ENCODE measurements at regions not wholly inside any gene's neighbourhood (a gene's known extent, or its start where the extent isn't known, plus 50 kb on each side); places are given as distances from the start of the nearest gene placed in this dataset.
A peak's percentile ranks its signal among the peaks of the same experiment; 100 is the strongest.
"Not testable (repeated sequence)": the region's sequence is repeated elsewhere in the genome, so short reads cannot be mapped to it uniquely, and the experiment has no call there.

DNA sequence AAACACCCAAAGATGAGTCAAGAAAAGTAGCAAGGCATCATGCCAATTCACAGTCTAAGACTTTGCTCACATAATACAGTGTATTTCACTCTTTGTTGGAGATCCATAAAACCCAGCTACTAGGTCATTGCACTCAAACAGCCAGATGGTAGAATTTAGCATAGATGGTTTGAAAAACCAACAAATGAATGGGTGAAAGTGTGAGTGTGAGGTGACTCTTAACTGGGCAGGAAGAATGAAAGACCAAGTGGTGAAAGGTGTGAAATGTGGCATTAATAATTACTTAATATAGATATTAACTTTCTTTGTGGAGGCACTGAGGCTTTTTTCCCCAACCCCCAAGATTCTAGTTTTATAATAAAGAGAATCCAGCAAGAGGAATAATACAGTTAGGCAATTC lies 159.5 kb downstream of the SQOR start:
- ATAC-seq = no peak
- no peaks in the 10 kb centered on the region for H3K4me1 Mint-ChIP-seq (ENCODE audit: low read depth in 2 of 2)
- no peak overlapping the region for H3K27ac Mint-ChIP-seq
- H3K36me3 Mint-ChIP-seq = no peaks in the 10 kb centered on the region
- H3K27me3 Mint-ChIP-seq = peaks cover 18 to 52% of the 10 kb centered on the region in 2 donors
- H3K9me3 Mint-ChIP-seq = no peaks in the 10 kb centered on the region
- DNase-seq (ENCODE audit: low spot score) = no peak
- no peak overlapping the region for H3K4me3 Mint-ChIP-seq

DNA sequence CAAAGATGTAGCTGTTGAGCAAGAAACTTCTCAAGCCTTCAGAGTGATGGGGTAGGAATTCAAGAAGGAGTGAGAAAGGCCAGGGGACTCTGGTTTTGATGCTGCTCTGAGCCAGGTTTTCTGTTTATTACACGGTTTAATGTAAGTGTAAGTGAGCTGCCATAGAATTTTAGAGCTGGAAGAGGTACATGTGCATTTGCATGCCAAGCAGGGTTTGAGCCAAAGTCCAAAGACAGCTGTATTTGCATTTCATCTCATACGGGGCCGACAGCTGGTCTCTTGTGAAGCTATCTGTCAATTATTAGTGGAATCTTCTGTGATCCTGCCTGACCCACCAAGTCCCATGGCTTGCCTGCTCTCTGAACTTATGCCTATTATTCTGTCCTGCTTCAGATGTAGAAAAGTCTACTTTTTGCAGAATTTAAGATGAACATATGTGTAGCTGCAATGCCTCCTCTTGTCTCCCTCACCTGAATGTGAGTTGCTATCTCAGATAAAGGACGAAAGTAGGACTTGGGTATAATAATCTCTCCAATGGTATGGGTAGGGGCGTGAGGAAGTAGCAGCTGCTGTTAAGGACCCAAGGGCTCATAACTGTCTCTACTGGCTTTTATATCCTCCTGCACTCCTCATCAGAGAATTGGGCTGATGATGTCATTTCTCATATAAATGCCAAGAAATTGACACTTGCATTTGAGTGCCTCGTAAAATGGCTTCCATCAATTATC lies 160.0 kb downstream of the SQOR start:
- DNase-seq (ENCODE audit: low spot score) (no peak), ATAC-seq (no peak)
- Mint-ChIP-seq H3K36me3 (no peaks in the 10 kb centered on the region), H3K4me3 (no peak overlapping the region), H3K27me3 (peaks cover 18 to 51% of the 10 kb centered on the region in 2 donors), H3K4me1 (ENCODE audit: low read depth in 2 of 2) (no peaks in the 10 kb centered on the region), H3K9me3 (no peaks in the 10 kb centered on the region), H3K27ac (no peak overlapping the region)

DNA sequence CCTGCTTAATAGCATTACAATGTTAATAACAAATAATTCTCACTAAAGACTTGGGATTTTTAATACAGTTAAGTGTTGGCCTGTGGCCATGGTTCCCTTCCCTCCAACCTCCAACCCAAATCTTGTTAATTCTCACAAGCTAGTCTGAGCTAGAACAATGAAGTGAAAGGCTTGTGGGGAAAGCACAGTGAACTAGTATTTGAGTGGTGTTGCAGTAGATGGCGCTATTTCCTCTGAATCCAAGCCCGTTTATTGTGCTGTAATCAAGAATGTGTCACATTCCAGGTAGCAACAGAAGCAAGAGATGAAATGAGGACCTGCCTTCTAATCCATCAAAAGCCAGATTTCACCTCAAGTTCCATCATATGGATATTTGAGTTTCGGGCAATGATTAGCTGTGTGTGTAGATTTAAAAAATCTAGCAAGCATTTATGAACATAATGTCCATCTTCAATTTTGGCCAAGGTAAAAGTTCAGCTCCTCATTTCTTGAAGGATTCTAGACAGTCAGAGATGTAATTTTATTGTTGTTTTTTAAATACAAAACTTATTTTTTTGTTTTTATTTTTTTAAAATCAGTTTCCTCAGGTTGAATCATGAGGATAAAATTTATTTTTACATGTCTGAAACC lies 160.7 kb downstream of the SQOR start:
- no peak overlapping the region for H3K27ac Mint-ChIP-seq
- ATAC-seq = no peak
- peaks cover 18 to 48% of the 10 kb centered on the region in 2 donors for H3K27me3 Mint-ChIP-seq
- no peak overlapping the region for H3K4me3 Mint-ChIP-seq
- H3K9me3 Mint-ChIP-seq = no peaks in the 10 kb centered on the region
- no peak for DNase-seq (ENCODE audit: low spot score)
- no peaks in the 10 kb centered on the region for H3K36me3 Mint-ChIP-seq
- no peaks in the 10 kb centered on the region for H3K4me1 Mint-ChIP-seq (ENCODE audit: low read depth in 2 of 2)

DNA sequence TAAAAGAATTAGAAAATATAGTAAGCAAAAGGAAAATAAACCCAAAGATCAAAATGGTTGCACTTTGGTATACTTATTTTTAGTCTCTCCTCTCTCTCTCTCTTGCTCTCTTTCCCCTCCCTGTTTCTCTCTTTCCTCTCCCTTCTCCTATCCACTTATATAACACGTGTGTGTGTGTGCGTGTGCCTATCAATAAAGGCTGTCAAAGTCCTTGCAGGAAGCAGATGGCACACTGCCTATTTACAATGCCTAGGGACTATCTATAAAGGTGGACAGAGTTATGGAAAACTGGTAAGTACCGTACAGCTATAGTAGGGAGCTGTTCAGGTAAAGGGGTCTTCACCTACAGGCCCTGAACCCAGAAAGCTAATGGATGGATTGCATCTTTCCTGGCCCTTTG lies 161.6 kb downstream of the SQOR start:
- no peaks in the 10 kb centered on the region for H3K4me1 Mint-ChIP-seq (ENCODE audit: low read depth in 2 of 2)
- H3K27ac Mint-ChIP-seq = no peak overlapping the region
- H3K4me3 Mint-ChIP-seq = no peak overlapping the region
- ATAC-seq (no peak), DNase-seq (ENCODE audit: low spot score) (no peak)
- no peaks in the 10 kb centered on the region for H3K36me3 Mint-ChIP-seq
- H3K27me3 Mint-ChIP-seq = peaks cover 18 to 46% of the 10 kb centered on the region in 2 donors
- no peaks in the 10 kb centered on the region for H3K9me3 Mint-ChIP-seq

DNA sequence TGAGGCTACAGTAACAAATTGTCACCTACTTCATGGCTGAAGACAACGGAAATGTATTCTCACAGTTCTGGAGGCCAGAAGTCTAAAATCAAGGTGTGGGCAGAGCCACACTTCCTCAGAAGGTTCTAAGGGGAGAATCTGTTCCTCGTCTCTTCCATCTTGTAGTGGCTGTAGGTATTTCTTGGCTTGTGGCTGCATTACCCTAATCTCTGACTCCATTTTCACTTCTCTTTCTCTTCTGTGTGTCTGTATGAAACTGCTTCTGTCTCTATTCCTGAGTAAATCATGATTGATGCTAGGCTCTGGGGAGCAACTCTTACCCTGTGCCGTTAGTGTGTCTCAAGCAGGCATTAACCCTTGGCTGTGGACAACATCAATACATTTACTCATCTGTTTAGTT lies 164.7 kb downstream of the SQOR start:
- H3K36me3 Mint-ChIP-seq = no peaks in the 10 kb centered on the region
- no peak overlapping the region for H3K4me3 Mint-ChIP-seq
- no peaks in the 10 kb centered on the region for H3K4me1 Mint-ChIP-seq (ENCODE audit: low read depth in 2 of 2)
- DNase-seq (ENCODE audit: low spot score) (no peak), ATAC-seq (no peak)
- H3K27ac Mint-ChIP-seq = no peak overlapping the region
- no peaks in the 10 kb centered on the region for H3K9me3 Mint-ChIP-seq
- peaks cover 11 to 23% of the 10 kb centered on the region in 2 donors for H3K27me3 Mint-ChIP-seq

DNA sequence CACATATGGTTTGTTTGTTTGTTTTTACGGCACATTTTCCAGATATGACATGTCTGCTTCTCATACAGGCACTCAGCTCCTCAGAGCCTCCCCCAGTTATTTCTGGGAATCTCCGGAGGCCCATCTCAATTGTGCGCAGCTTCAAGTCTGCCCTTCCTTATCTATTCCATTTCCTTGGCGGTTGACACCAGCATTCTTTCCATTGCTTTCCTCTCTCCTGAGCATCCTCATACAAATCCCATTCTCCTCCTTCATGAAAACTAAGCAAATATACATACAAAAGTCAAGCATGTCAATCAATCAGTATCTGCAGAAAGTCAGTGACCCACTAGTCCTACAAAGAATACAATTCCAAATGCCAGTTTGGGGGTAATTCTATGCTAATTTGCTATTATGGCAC lies 166.7 kb downstream of the SQOR start:
- Mint-ChIP-seq H3K4me3 (no peak overlapping the region), H3K27ac (no peak overlapping the region), H3K9me3 (no peaks in the 10 kb centered on the region), H3K27me3 (peaks cover 12 to 14% of the 10 kb centered on the region in 2 donors), H3K36me3 (no peaks in the 10 kb centered on the region), H3K4me1 (ENCODE audit: low read depth in 2 of 2) (no peaks in the 10 kb centered on the region)
- no peak for DNase-seq (ENCODE audit: low spot score)
- ATAC-seq = no peak

DNA sequence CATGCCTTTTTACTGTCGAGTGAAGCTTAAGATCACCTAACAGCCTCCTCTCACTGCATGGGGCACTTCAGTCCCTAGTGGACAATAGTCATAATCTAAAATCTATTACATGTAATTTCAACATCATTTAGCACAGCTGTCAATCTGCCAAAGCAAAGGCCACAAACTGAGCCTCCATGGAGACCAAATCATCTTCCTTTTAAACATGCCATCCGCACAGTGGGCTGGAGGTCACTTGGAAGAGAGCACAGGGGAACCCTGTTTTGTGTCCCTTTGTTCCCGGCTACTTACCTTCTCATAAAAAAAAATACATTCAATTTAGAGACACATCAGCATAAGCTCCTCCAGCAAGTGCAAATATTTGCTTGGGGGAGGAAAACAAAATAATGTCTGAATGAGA lies 167.3 kb downstream of the SQOR start:
- H3K9me3 Mint-ChIP-seq = no peaks in the 10 kb centered on the region
- no peaks in the 10 kb centered on the region for H3K36me3 Mint-ChIP-seq
- H3K27ac Mint-ChIP-seq = no peak overlapping the region
- H3K4me1 Mint-ChIP-seq (ENCODE audit: low read depth in 2 of 2) = no peaks in the 10 kb centered on the region
- ATAC-seq (no peak), DNase-seq (ENCODE audit: low spot score) (no peak)
- H3K4me3 Mint-ChIP-seq = no peak overlapping the region
- H3K27me3 Mint-ChIP-seq = peaks cover 12% of the 10 kb centered on the region in 2 donors

DNA sequence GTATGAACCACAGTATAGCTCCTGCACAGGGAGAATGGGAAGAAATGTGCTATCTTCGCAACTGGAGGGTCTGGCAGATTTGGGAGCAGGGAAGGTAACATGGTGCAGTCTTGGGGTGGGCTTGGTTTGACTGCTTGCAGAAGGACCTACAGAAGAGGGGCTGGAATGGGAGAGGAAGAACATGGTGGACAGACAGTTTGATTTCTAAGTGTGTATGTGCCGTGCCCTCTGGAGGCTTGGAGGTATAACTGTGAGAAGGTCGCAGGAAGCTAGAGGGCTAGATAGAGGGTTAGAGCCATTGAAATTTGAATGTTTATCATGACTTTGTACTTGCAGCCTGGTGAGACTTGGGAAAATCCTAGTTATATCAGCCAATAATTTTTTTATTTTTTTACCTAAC lies 169.2 kb downstream of the SQOR start:
- H3K27ac Mint-ChIP-seq = no peak overlapping the region
- H3K4me3 Mint-ChIP-seq = no peak overlapping the region
- peaks cover 12% of the 10 kb centered on the region in 2 donors for H3K27me3 Mint-ChIP-seq
- no peaks in the 10 kb centered on the region for H3K36me3 Mint-ChIP-seq
- H3K4me1 Mint-ChIP-seq (ENCODE audit: low read depth in 2 of 2) = no peaks in the 10 kb centered on the region
- no peaks in the 10 kb centered on the region for H3K9me3 Mint-ChIP-seq
- DNase-seq (ENCODE audit: low spot score) (no peak), ATAC-seq (peak in 1 of 2 donors; percentile 11)

DNA sequence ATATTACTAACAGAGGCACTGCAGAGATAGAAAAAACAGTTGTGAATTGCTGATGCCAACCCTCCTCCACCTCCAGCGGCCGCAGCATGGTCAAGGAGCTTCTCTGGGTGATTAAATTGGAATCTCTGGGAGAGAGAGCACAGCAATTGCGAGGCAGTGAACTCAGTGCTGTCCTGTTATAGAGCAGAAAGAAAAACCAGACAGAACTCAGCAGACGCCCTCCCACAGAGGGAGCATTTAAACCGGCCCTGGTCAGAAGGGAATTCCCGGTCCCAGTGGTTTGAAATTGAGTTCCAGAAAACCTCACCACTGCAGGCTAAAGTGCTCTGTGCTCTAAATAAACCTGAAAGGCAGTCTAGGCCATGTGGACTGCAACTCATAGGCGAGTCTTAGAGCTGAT lies 175.4 kb downstream of the SQOR start:
- H3K27me3 Mint-ChIP-seq = peaks cover 9 to 14% of the 10 kb centered on the region in 2 donors
- no peak for ATAC-seq
- H3K27ac Mint-ChIP-seq = no peak overlapping the region
- no peaks in the 10 kb centered on the region for H3K4me1 Mint-ChIP-seq (ENCODE audit: low read depth in 2 of 2)
- H3K4me3 Mint-ChIP-seq = no peak overlapping the region
- H3K36me3 Mint-ChIP-seq = peaks cover under 1% of the 10 kb centered on the region
- H3K9me3 Mint-ChIP-seq = peaks cover 4% of the 10 kb centered on the region
- no peak for DNase-seq (ENCODE audit: low spot score)

DNA sequence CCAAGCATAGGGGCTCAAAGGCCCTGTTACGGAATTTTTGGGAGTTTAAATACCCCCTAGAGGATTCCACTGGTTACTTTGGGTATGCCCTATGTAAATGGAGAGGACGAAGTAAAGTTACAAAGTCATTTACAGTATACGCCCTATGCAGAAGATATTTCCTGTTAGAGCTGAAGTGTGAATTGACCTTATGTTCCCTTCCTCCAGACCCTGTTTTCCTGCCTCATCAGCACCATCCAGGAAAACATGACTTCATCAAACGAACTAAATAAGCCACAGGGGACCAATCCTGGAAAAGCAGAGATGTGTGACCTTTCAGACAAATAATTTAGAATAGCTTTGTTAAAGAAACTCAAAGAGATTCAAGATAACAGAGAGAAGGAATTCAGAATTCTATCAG lies 177.4 kb downstream of the SQOR start:
- no peak overlapping the region for H3K27ac Mint-ChIP-seq
- H3K4me1 Mint-ChIP-seq (ENCODE audit: low read depth in 2 of 2) = no peaks in the 10 kb centered on the region
- H3K27me3 Mint-ChIP-seq = peaks cover 6 to 16% of the 10 kb centered on the region in 2 donors
- no peak overlapping the region for H3K4me3 Mint-ChIP-seq
- H3K9me3 Mint-ChIP-seq = peaks cover 7% of the 10 kb centered on the region
- DNase-seq (ENCODE audit: low spot score) = no peak
- H3K36me3 Mint-ChIP-seq = peaks cover 6% of the 10 kb centered on the region
- ATAC-seq = no peak

DNA sequence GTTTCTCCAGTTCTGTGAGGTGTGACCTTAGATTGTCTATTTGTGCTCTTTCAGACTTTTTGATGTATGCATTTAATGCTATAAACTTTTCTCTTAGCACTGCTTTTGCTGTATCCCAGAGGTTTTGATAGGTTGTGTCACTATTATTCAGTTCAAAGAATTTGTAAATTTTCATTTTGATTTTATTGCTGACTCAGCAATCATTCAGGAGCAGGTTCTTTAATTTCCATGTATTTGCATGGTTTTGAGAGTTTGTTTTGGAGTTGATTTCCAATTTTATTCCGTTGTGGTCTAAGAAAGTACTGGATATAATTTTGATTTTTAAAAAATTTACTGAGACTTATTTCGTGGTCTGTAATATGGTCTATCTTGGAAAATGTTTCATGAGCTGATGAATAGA lies 182.7 kb downstream of the SQOR start:
- not testable (repeated sequence) for H3K4me1 Mint-ChIP-seq (ENCODE audit: low read depth in 2 of 2); H3K27me3 Mint-ChIP-seq; DNase-seq (ENCODE audit: low spot score); H3K27ac Mint-ChIP-seq; H3K36me3 Mint-ChIP-seq; ATAC-seq; H3K4me3 Mint-ChIP-seq
- peaks cover 12% of the 10 kb centered on the region for H3K9me3 Mint-ChIP-seq

DNA sequence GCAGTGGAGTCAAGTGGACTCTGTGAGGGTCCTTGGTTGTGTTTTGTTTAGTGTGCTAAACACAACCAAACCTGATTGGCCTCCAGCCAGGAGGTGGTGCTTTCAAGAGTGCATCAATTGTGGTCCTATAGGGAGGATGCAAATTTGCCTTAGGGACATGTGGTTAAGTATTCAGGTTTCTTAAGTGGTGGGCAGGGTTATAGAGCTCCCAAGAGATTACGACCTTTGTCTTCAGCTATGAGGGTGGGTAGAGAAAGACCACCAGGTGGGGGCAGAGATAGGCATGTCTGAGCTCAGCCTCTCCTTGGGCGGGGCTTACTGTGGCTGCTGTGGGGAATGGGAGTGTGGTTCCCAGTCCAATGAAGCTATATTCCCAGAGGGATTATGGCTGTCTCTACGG lies 186.6 kb downstream of the SQOR start:
- Mint-ChIP-seq H3K27ac (no peak overlapping the region), H3K36me3 (no peaks in the 10 kb centered on the region), H3K4me1 (ENCODE audit: low read depth in 2 of 2) (no peaks in the 10 kb centered on the region), H3K4me3 (no peak overlapping the region), H3K27me3 (peaks cover 0 to 7% of the 10 kb centered on the region in 2 donors), H3K9me3 (peaks cover 9% of the 10 kb centered on the region)
- ATAC-seq (no peak), DNase-seq (ENCODE audit: low spot score) (no peak)

DNA sequence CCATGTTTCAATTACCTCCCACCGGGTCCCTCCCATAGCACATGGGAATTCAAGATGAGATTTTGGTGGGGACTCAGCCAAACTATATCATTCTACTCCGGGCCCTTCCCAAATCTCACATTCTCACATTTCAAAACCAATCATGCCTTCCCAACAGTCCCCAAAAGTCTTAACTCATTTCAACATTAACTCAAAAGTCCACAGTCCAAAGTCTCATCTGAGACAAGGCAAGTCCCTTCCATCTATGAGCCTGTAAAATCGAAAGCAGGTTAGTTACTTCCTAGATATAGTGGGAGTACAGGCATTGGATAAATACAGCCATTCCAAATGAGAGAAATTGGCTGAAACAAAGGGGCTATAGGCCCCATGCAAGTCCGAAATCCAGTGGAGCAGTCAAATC lies 188.1 kb downstream of the SQOR start:
- H3K4me1 Mint-ChIP-seq (ENCODE audit: low read depth in 2 of 2); ATAC-seq; H3K4me3 Mint-ChIP-seq; H3K27ac Mint-ChIP-seq; H3K27me3 Mint-ChIP-seq; DNase-seq (ENCODE audit: low spot score); H3K9me3 Mint-ChIP-seq; H3K36me3 Mint-ChIP-seq: not testable (repeated sequence)

DNA sequence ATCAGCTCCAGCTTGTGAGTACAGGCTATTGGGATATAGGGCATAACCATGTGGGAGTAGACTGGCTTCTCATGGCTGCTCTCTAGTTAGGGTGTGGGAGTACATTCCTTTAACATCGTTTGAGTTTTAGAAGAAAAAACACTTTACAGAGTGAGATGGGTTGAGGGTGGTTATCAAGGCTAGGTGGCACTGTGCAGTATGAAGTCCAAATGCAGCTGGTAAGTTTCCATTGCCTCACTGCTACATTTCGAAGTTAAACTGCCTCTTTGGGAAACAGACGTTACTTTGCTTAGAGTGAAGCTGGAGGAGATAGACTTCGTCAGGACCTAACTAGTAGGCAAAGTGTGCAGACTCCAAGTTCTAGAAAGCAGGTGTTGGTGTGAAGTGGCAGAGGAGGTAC lies 192.4 kb downstream of the SQOR start:
- DNase-seq (ENCODE audit: low spot score) = no peak
- Mint-ChIP-seq H3K9me3 (peaks cover 4% of the 10 kb centered on the region), H3K27ac (no peak overlapping the region), H3K27me3 (no peaks in the 10 kb centered on the region), H3K4me1 (ENCODE audit: low read depth in 2 of 2) (no peaks in the 10 kb centered on the region), H3K4me3 (no peak overlapping the region), H3K36me3 (no peaks in the 10 kb centered on the region)
- ATAC-seq = no peak

DNA sequence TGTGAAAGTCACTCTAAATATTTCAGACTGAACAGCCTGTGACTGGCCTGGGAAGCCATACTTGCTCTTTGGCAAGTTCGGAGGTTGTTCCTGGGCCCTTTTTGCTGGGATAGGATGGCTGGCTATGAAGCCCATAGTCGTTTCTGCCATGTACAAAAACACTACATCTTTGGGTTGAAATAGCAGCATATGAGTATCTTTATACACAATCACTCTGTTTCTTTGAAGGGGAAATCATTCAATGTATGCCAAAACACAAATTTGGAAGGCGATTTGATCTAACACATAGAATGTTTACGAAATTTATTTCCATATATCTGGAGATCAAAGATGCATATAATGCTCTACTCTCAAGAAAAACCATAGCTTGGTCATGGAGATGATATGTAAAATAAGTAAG lies 192.9 kb downstream of the SQOR start:
- DNase-seq (ENCODE audit: low spot score) (no peak), ATAC-seq (no peak)
- peaks cover 4% of the 10 kb centered on the region for H3K9me3 Mint-ChIP-seq
- H3K4me1 Mint-ChIP-seq (ENCODE audit: low read depth in 2 of 2) = no peaks in the 10 kb centered on the region
- no peaks in the 10 kb centered on the region for H3K36me3 Mint-ChIP-seq
- H3K4me3 Mint-ChIP-seq = no peak overlapping the region
- no peak overlapping the region for H3K27ac Mint-ChIP-seq
- H3K27me3 Mint-ChIP-seq = no peaks in the 10 kb centered on the region
